ENCODE measurements at regions not wholly inside any gene's neighbourhood (a gene's known extent, or its start where the extent isn't known, plus 50 kb on each side); places are given as distances from the start of the nearest gene placed in this dataset.

GRCh38 chr3:104474011-104474410 lies 892.7 kb upstream of the ALCAM start:
- Histone ChIP-seq H3K9ac (ENCODE audit: insufficient read depth in 1 of 2, low read length in 2 of 2) (no peak overlapping the region), H3K27ac (ENCODE audit: low read depth in 1 of 2, low read length in 1 of 2) (no peak overlapping the region), H3K27me3 (ENCODE audit: control insufficient read depth in 3 of 3, insufficient read depth in 3 of 3, low read length in 2 of 3) (no peaks in the 10 kb centered on the region), H3K9me3 (ENCODE audit: control insufficient read depth in 4 of 4, insufficient read depth in 3 of 4, low read length in 3 of 4) (peaks cover 0 to 9% (median 4%) of the 10 kb centered on the region in 4 donors), H3K4me1 (ENCODE audit: control insufficient read depth in 5 of 5, insufficient read depth in 5 of 5, low read length in 5 of 5) (peaks cover 0 to 5% (median 0%) of the 10 kb centered on the region in 5 donors), H3K4me3 (no peak overlapping the region), H3K36me3 (ENCODE audit: control insufficient read depth in 4 of 4, insufficient read depth in 4 of 4, low read length in 4 of 4) (no peaks in the 10 kb centered on the region)
- ATAC-seq (ENCODE audit: insufficient read depth, low FRiP score) (no peak), DNase-seq (no peak)
- TF ChIP-seq, protein P1, sequence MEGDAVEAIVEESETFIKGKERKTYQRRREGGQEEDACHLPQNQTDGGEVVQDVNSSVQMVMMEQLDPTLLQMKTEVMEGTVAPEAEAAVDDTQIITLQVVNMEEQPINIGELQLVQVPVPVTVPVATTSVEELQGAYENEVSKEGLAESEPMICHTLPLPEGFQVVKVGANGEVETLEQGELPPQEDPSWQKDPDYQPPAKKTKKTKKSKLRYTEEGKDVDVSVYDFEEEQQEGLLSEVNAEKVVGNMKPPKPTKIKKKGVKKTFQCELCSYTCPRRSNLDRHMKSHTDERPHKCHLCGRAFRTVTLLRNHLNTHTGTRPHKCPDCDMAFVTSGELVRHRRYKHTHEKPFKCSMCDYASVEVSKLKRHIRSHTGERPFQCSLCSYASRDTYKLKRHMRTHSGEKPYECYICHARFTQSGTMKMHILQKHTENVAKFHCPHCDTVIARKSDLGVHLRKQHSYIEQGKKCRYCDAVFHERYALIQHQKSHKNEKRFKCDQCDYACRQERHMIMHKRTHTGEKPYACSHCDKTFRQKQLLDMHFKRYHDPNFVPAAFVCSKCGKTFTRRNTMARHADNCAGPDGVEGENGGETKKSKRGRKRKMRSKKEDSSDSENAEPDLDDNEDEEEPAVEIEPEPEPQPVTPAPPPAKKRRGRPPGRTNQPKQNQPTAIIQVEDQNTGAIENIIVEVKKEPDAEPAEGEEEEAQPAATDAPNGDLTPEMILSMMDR (IDR thresholded peaks at IDR 0.05; ENCODE audit: control extremely low read depth, extremely low read depth): no peak
- 83 to 88% methylated on average over 1 of the region's 1 CpG for WGBS, 2 donors

GRCh38 chr3:104503022-104503421 lies 863.7 kb upstream of the ALCAM start:
- WGBS, 2 donors: 96% methylated on average over 24 of the region's 24 CpGs
- H3K9me3 ChIP-seq (ENCODE audit: control insufficient read depth in 4 of 4, insufficient read depth in 3 of 4, low read length in 3 of 4): no peaks in the 10 kb centered on the region
- H3K36me3 ChIP-seq (ENCODE audit: control insufficient read depth in 4 of 4, insufficient read depth in 4 of 4, low read length in 4 of 4): no peaks in the 10 kb centered on the region
- TF ChIP-seq, protein P1 (IDR thresholded peaks at IDR 0.05; ENCODE audit: control extremely low read depth, extremely low read depth): no peak
- no peaks in the 10 kb centered on the region for H3K4me1 ChIP-seq (ENCODE audit: control insufficient read depth in 5 of 5, insufficient read depth in 5 of 5, low read length in 5 of 5)
- no peaks in the 10 kb centered on the region for H3K27me3 ChIP-seq (ENCODE audit: control insufficient read depth in 3 of 3, insufficient read depth in 3 of 3, low read length in 2 of 3)
- DNase-seq (no peak), ATAC-seq (ENCODE audit: insufficient read depth, low FRiP score) (no peak)
- no peak overlapping the region for H3K4me3 ChIP-seq
- no peak overlapping the region for H3K27ac ChIP-seq (ENCODE audit: low read depth in 1 of 2, low read length in 1 of 2)
- H3K9ac ChIP-seq (ENCODE audit: insufficient read depth in 1 of 2, low read length in 2 of 2): no peak overlapping the region

DNA sequence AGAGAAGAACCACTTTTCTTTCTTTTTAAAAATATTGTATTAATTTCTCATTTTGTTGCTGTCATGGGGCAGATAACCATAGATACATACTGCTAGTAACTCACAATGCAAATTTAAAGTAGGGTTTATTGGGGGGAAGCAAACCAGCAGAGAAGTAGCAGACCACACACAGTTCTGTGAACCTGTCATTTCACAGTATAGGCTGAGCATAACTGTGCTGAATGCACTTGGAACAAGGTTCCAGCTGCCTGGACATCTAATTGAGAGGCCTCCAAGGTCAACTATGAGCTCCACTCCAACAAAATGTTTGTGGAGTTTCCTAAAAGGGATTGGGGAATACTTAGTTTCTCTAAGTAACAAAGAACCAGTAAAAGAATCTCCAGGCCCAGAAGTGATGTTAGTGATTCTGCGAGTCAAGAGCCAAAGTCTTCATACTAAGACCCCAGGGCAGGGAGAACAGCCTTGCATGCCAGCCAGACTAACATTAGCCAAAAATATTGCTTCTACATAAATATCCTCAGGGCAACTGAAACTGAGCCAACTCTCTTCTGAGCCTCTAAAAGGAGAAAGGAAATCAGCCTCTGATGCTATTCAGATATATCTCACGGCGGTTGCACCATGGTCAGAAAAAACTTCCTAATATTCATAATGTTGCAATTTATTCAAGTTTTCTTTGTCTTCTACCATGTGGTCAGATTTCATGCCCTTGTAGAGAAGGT lies 856.4 kb upstream of the ALCAM start:
- 79 to 89% methylated on average over 3 of the region's 3 CpGs for WGBS, 2 donors
- DNase-seq (peak in 2 of 3 donors; percentile 8 to 9), ATAC-seq (ENCODE audit: insufficient read depth, low FRiP score) (no peak)
- Histone ChIP-seq H3K9ac (ENCODE audit: insufficient read depth in 1 of 2, low read length in 2 of 2) (no peak overlapping the region), H3K27me3 (ENCODE audit: control insufficient read depth in 3 of 3, insufficient read depth in 3 of 3, low read length in 2 of 3) (no peaks in the 10 kb centered on the region), H3K4me1 (ENCODE audit: control insufficient read depth in 5 of 5, insufficient read depth in 5 of 5, low read length in 5 of 5) (peaks cover 0 to 2% (median 0%) of the 10 kb centered on the region in 5 donors), H3K9me3 (ENCODE audit: control insufficient read depth in 4 of 4, insufficient read depth in 3 of 4, low read length in 3 of 4) (peaks cover 0 to 2% (median 0%) of the 10 kb centered on the region in 4 donors), H3K36me3 (ENCODE audit: control insufficient read depth in 4 of 4, insufficient read depth in 4 of 4, low read length in 4 of 4) (no peaks in the 10 kb centered on the region), H3K4me3 (no peak overlapping the region), H3K27ac (ENCODE audit: low read depth in 1 of 2, low read length in 1 of 2) (no peak overlapping the region)
- TF ChIP-seq, protein P1 (IDR thresholded peaks at IDR 0.05; ENCODE audit: control extremely low read depth, extremely low read depth): no peak

Measured in lung (tissue), 11 donors.